D341Med (cell line): ENCODE measurements at regions not wholly inside any gene's neighbourhood (a gene's known extent, or its start where the extent isn't known, plus 50 kb on each side); places are given as distances from the start of the nearest gene placed in this dataset.
"Not testable (repeated sequence)": the region's sequence is repeated elsewhere in the genome, so short reads cannot be mapped to it uniquely, and the experiment has no call there.

ENCODE experiments used
- DNase-seq: peaks from one replicate; pipeline ENCODE4 v3.0.0; 2012; ENCODE audit warnings: low spot score

DNA sequence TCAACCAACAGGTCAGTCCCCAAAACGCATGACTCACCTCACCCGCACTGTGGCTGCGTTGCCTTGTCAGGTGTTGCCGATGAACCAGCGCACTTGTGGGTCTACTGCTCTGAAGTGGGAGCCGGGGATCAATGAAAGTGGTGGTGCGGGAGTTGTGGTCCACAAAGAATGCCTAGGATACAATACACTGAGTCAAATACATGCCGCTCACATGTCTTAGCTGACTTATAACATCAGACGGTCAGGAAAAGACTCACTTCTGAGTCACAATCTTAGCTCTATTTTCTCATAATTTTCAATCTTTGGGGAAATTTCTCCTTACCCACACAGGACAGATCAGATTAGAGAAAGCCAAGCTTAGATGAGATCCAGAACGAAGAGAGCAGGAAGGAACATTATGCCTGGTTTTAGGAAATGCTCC lies 107.1 kb upstream of the STK17B start:
- no peak for DNase-seq

DNA sequence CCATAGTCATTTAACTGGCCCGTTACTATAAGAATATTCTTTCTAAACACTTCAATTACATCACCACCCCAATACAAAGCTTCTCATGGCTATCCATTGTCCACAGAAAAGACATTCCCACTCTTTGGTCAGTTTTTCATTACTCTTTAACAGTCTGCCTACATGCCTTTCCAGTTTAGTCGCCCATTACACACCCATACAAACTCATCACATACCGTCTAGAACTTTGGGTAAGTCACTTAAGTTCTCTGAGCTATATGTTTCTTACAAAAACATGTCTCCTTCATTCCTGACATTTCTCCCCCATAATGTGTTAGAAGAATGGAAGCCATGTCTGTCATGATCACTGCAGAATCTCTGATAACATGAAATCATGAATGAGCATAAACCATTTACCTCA lies 108.2 kb upstream of the STK17B start:
- DNase-seq: no peak

DNA sequence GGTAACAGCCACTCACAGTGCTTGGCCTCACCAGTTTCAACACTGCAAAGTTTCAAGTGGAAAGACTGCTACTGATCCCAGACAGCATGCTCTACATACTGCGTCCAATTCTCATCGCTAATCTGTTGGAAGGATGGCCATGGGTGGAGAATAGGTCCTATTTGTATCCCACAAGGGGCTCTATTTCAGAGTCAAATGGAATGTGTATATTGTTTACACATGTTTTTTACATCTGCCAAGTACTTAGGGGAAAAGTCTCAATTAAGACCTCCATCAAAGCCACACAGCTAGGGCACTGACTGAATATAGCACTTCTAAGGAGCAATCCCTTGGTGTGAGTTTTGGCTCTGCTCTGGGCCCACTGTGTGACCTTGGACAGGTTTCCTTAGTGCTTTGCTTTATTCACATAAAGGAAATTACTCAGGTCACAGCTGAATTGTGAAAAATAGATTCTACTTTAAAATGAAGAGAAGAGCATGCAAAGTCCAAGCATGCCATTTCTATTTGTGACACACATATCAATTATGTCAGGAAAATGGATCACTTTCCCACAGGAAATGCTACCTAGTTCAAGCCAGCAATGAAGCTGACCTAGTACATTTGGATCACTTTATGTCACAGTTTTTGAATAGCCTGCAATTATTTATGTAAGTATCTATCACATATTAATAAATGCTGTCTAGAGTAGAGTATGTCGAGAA lies 112.9 kb upstream of the STK17B start:
- no peak for DNase-seq

- no peak for DNase-seq
These were observed 113.6 kb upstream of the STK17B start for GRCh38 chr2:196284866-196285557.

GRCh38 chr2:196286821-196287220 lies 115.4 kb upstream of the STK17B start:
- DNase-seq: no peak

GRCh38 chr2:196287523-196287922 lies 116.1 kb upstream of the STK17B start:
- no peak for DNase-seq

GRCh38 chr2:196288006-196288538 lies 116.7 kb upstream of the STK17B start:
- no peak for DNase-seq

DNA sequence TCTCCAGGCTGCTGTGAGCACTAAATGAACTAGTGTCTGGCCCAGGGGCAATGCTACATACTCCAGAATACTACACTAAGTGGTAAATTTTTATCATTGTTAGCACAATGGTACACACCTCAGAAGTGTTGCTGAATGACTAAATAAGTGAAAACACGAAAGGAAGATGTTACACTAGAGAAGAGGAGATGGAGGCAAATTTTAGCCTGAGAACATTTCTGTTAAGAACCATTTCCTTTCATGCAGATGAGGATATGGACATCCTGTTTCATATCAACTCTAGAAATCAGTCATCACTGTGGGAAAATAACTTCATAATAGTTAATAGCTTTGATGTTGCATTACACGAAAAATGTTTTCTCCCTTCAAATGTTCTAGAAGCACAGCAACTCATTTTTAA lies 117.6 kb upstream of the STK17B start:
- DNase-seq: no peak

DNA sequence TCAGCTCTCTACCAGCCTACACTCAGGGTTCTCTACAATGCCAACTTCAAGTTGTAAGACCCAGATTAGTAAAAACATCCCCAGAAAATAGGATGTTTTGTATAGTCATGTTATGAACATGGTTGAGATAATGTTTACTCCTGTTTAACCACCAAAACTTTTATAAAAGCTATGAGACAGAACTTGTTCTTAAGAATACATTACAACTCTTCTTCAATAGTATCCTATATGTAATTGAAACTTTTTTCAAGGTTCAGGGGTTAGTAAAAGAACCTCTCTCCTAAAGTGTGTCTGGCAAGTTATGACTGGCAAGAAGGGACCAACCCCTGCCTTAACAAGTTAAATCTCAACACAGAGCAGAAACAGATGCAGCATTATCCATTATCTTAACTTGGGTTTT lies 118.8 kb upstream of the STK17B start:
- DNase-seq: no peak

- no peak for DNase-seq
These were observed 119.2 kb upstream of the STK17B start for GRCh38 chr2:196290569-196290968.

DNA sequence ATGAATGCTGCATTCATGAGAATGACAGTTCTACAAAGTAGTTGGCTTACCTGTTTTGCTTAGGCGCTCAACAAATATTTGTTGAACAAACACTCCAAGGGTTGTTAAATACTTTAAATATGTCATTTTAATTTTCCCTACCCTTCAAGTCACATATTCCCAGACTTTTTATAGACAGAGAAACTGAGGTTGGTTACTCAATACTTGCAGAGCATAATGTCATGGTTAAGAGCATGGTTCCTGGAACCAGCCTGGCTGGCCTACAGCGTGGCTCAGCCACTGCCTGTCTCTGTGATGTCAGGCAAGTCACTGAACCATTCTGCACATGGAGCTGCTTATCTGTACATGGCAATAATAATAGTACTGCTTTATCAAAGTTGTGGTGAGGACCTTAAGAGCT lies 120.0 kb upstream of the STK17B start:
- no peak for DNase-seq

GRCh38 chr2:196291873-196292800 lies 120.8 kb upstream of the STK17B start:
- DNase-seq: no peak

DNA sequence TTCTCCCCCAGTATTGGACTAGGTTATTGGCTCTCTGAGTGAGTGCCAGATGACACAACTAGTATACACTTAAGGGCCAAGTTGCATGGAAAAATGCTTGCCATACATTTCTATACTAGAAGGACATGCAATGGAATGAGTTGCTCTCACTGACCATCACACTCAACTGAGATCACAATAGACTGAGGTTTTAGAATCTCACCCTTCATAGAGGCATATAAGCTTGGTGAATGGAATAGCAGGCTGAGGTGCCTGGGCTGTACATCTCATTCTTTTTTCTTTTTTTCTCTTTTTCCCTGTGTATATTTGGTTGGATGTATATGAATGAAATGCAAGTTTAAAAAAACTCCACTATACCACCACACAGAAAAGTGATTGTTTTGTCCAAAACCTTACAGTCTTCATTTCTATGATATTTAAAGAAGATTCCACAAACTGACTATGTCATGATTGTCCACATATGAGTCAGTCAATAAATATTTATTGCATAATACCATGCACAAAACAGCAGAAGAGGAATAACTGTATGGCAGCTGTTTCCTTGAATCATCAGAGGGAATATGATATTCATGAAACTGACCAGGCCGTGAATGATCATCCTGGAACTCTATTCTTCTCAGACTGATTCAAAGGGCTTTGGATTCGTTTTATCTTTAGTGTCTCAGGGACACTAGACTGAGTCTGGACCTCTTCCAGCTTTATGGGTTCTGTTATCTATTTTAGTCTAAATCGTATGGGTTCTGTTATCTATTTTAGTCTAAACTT lies 122.6 kb upstream of the STK17B start:
- DNase-seq: no peak

DNA sequence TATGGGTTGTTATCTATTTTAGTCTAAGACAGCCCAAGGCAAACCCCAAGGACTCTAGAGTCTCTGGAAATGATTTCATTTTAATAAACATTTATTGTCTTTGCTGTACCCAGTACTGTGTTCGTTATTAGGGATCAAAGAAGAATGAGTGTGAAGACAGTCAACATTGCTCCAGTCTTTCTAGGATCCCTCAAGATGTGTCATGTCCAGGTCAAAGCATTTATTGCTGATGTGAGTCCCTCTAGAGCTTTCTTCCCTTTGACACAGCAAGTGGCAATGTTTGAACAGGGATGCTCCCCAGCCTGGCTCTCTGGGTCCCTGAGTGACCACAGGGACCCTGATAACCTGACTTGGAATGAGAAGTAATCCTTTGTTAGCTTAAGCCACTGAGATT lies 123.1 kb upstream of the STK17B start:
- no peak for DNase-seq

DNA sequence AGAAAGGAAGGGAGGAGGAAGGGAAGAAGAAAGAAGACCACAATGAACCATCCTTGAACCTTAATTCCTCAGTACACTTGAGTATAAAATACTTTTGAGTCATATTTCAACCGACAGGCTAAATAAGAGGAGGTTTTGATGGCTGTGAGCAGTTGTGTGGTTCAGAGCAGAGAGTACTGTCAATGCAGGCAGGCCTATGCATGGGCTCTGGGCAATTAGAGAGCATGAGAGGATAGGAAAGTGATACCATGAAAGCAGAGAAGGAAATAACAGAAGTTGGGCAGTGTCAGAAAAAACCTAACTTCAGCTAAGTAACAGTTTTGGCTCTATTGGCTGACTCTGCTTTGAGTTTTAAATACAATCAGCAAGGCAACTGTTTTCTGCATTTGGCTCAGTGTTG lies 123.6 kb upstream of the STK17B start:
- no peak for DNase-seq

DNA sequence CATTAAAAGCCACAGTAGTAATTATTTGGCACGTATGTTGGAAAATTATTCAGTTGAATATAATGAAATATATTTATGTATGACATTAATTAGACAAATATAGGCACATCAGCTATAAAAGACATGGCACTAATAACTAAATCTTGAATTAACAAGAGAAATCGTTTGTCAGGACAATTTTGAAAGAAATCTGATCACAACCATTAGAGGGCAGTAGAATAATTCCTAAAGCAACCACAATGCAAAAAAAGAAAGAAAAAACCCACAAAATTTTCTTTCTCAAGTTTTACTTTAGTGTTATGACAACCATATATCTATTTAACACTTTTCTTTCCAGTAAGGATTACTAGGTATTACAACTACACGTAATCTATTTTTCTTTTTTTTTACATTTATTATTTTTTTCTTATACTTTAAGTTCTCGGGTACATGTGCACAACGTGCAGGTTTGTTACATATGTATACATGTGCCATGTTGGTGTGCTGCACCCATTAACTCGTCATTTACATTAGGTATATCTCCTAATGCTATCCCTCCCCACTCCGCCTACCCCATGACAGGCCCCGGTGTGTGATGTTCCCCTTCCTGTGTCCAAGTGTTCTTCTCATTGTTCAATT lies 126.8 kb upstream of the STK17B start:
- not testable (repeated sequence) for DNase-seq

DNA sequence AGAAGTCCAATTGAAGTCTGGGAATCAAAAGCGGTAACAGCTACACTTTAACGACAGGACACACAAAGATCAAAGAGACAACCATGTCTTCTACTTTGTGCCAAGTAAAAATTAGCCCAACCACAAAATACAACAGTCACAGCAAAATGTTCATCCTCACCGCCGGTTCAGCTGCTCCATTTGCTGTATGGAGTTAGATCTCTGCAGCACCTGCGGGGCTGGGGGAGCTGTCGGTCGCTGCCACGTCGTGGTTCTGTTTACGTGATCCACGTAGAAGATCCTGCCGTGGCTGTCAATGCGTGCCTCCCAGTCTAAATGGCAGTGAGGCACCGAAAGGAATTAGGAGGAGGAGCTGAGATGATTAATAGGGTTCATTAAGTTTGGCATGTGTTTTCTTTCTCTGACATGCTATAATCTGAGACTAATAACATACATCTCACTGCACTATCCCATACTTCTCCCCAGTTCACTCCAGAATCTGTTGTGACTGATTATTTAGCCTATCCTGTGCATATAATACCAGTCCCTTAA lies 136.5 kb upstream of the STK17B start:
- DNase-seq: peak; percentile 24

- DNase-seq: no peak
These were observed 138.3 kb upstream of the STK17B start for GRCh38 chr2:196309691-196310090.

DNA sequence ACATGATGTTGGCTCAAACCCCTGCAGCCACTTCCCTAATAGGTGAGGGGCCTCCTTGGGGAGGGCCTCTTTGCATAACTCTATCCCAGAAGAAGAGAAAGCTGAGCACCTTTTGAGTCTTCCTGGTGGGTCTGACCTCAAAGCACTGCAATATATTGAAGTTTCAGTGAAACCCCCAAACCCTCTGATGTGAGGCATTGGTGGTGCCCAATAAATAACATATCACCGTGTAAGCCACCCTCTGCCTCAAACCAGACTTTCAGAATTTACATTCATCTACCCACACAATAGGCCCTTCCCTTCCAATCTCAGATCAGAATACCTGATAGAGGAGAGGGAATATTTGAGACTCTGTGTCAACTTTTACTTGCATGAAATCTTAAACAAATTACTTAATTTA lies 142.8 kb upstream of the STK17B start:
- DNase-seq: no peak

GRCh38 chr2:196314780-196315179 lies 143.4 kb upstream of the STK17B start:
- DNase-seq: no peak
